ENCODE measurements at regions not wholly inside any gene's neighbourhood (a gene's known extent, or its start where the extent isn't known, plus 50 kb on each side); places are given as distances from the start of the nearest gene placed in this dataset.

DNA sequence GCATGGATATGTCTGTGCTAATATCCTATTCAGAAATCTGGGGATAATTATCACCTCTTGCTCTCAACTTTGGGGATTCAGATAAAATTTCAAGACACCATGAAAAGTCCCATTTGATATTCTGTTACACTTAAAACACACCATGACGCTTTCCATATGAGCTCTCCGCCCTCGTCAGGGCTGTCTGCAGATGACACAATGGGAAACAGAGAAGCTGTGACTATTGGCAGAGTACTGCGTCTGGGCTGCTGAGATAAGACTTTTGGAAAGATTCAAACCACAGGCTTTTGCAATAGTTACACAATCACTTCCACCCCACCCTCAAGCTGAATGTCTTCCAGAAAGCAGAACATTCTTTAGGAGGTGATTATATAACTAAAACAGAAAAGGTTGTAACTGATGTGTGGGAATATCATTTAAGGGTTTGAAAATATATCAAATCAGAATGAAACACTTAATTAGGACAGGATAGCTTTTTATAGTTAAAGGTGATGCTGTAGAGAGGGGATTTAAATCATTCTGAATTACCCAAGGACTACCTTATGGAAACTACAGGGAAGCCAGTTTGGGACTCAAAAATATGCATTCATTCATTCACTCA is 75.3 kb upstream of the TMPO start:
- Histone ChIP-seq H3K36me3 (replicated peaks in 1 of 2) (no peaks in the 10 kb centered on the region), H3K4me1 (replicated peaks in 1 of 2) (peaks cover 0 to 6% of the 10 kb centered on the region in 2 donors), H3K27me3 (no peaks in the 10 kb centered on the region), H3K4me3 (no peak overlapping the region), H3K27ac (peak overlapping the region; percentile 37 to 76 (median 46)), H3K9me3 (replicated peaks in 1 of 3) (no peaks in the 10 kb centered on the region)
- peak; percentile 48 to 89 (median 75) for DNase-seq
- TF ChIP-seq, protein P1, sequence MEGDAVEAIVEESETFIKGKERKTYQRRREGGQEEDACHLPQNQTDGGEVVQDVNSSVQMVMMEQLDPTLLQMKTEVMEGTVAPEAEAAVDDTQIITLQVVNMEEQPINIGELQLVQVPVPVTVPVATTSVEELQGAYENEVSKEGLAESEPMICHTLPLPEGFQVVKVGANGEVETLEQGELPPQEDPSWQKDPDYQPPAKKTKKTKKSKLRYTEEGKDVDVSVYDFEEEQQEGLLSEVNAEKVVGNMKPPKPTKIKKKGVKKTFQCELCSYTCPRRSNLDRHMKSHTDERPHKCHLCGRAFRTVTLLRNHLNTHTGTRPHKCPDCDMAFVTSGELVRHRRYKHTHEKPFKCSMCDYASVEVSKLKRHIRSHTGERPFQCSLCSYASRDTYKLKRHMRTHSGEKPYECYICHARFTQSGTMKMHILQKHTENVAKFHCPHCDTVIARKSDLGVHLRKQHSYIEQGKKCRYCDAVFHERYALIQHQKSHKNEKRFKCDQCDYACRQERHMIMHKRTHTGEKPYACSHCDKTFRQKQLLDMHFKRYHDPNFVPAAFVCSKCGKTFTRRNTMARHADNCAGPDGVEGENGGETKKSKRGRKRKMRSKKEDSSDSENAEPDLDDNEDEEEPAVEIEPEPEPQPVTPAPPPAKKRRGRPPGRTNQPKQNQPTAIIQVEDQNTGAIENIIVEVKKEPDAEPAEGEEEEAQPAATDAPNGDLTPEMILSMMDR (IDR thresholded peaks at IDR 0.05), result peak in 1 of 6 experiments; percentile 1
- TF ChIP-seq POLR2A (IDR thresholded peaks at IDR 0.05), result no peak
- intact Hi-C loops (cut with DNase I), result no loop called here
- WGBS, 4 donors, result 19 to 23% (median 22%) methylated on average over 4 of the region's 4 CpGs

- TF ChIP-seq POLR2A (IDR thresholded peaks at IDR 0.05), result no peak
- TF ChIP-seq, protein P1 (IDR thresholded peaks at IDR 0.05), result no peak
- 73 to 89% (median 81%) methylated on average over 1 of the region's 1 CpG for WGBS, 4 donors
- no peaks in the 10 kb centered on the region for H3K9me3 ChIP-seq (replicated peaks in 1 of 3)
- H3K27me3 ChIP-seq, result no peaks in the 10 kb centered on the region
- H3K4me3 ChIP-seq, result no peak overlapping the region
- intact Hi-C loops (cut with DNase I), result no loop called here
- H3K4me1 ChIP-seq (replicated peaks in 1 of 2), result no peaks in the 10 kb centered on the region
- no peak for DNase-seq
- H3K36me3 ChIP-seq (replicated peaks in 1 of 2), result no peaks in the 10 kb centered on the region
- no peak overlapping the region for H3K27ac ChIP-seq
Measured at GRCh38 chr12:98446060-98446459, 69.3 kb upstream of the TMPO start.

DNA sequence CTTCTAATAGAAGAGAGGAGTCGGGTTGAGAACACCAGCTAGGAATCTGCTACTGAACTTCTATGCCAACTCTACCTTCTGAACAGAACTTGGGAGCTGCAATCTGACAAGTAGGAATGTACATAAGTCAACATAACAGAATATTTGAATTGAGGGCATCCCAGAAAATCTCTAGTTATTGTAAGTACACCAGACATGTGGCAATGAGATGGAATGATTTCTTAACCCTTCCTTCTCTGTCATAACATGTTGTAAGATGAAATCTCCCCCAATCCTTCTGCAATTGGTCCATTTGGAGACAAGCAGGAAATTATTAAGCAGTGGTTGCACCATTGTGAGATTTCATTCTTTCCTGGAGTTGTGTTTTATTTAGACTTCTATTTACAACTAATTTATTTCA is 68.7 kb upstream of the TMPO start:
- Histone ChIP-seq H3K27ac (no peak overlapping the region), H3K36me3 (replicated peaks in 1 of 2) (no peaks in the 10 kb centered on the region), H3K9me3 (replicated peaks in 1 of 3) (no peaks in the 10 kb centered on the region), H3K27me3 (no peaks in the 10 kb centered on the region), H3K4me3 (no peak overlapping the region), H3K4me1 (replicated peaks in 1 of 2) (no peaks in the 10 kb centered on the region)
- no peak for TF ChIP-seq POLR2A (IDR thresholded peaks at IDR 0.05)
- TF ChIP-seq, protein P1 (IDR thresholded peaks at IDR 0.05), result no peak
- 23 to 43% (median 36%) methylated on average over 1 of the region's 1 CpG for WGBS, 4 donors
- intact Hi-C loops (cut with DNase I), result no loop called here
- no peak for DNase-seq

- intact Hi-C loops (cut with DNase I), result no loop called here
- Histone ChIP-seq H3K9me3 (replicated peaks in 1 of 3) (no peaks in the 10 kb centered on the region), H3K27me3 (no peaks in the 10 kb centered on the region), H3K4me1 (replicated peaks in 1 of 2) (no peaks in the 10 kb centered on the region), H3K4me3 (no peak overlapping the region), H3K27ac (no peak overlapping the region), H3K36me3 (replicated peaks in 1 of 2) (no peaks in the 10 kb centered on the region)
- TF ChIP-seq, protein P1 (IDR thresholded peaks at IDR 0.05), result no peak
- TF ChIP-seq POLR2A (IDR thresholded peaks at IDR 0.05), result no peak
- DNase-seq, result no peak
- 92 to 98% (median 94%) methylated on average over 3 of the region's 3 CpGs for WGBS, 4 donors
Measured at GRCh38 chr12:98449584-98449983, 65.8 kb upstream of the TMPO start.

Data from adrenal gland (tissue), 9 donors.